AG09319 (cell line): ENCODE measurements at regions not wholly inside any gene's neighbourhood (a gene's known extent, or its start where the extent isn't known, plus 50 kb on each side); places are given as distances from the start of the nearest gene placed in this dataset.

Source experiments
- DNase-seq: peaks from one replicate; pipeline ENCODE4 v3.0.0-alpha.2; 2010; ENCODE audit warnings: low read depth; ENCODE audit errors: extremely low read depth
- TF ChIP-seq, protein P1 (sequence below): IDR thresholded peaks from 2 replicates; pipeline ENCODE4 v1.5.1; 2011; ENCODE audit warnings: low read depth, mild to moderate bottlenecking, inconsistent platforms, low read length, moderate library complexity

DNA sequence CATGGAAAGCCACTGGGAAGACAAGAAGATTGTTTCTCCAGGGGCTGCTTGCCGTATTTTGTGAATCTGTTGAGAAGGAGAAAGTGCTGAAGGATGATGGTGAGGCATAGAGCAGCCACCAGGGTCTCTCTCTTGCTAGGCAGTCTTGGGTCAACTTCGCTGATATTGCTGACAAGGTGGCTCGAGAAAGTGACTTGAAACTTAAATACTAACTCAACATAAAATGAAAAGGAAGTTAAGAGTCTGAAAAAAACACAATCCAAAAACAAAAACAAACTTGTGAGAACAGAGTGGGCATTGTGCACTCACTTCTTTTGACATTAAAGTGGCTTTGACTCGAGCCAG lies 90.1 kb downstream of the CHST2 start:
- DNase-seq, result no peak
- TF ChIP-seq, protein P1, sequence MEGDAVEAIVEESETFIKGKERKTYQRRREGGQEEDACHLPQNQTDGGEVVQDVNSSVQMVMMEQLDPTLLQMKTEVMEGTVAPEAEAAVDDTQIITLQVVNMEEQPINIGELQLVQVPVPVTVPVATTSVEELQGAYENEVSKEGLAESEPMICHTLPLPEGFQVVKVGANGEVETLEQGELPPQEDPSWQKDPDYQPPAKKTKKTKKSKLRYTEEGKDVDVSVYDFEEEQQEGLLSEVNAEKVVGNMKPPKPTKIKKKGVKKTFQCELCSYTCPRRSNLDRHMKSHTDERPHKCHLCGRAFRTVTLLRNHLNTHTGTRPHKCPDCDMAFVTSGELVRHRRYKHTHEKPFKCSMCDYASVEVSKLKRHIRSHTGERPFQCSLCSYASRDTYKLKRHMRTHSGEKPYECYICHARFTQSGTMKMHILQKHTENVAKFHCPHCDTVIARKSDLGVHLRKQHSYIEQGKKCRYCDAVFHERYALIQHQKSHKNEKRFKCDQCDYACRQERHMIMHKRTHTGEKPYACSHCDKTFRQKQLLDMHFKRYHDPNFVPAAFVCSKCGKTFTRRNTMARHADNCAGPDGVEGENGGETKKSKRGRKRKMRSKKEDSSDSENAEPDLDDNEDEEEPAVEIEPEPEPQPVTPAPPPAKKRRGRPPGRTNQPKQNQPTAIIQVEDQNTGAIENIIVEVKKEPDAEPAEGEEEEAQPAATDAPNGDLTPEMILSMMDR, result no peak

DNA sequence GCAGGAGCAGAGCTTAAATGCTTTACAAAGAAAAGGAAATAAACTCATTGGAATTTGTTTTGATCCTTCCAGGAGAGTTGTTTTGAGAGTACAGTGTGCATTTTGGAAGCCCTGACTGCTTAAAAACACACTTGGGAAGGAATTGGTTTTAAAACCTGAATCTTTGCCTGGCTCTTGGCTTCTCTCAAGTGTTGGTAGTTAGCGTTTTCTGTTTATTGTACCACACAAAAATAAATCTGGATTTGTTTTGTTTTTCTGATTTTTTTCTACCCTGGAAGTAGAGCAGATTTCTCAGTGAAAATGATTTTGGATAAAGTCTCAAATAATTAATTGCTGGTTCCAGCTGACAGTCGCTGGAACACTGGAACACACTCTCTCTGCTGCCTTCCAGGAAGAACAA lies 90.6 kb downstream of the CHST2 start:
- TF ChIP-seq, protein P1, result no peak
- DNase-seq, result no peak

DNA sequence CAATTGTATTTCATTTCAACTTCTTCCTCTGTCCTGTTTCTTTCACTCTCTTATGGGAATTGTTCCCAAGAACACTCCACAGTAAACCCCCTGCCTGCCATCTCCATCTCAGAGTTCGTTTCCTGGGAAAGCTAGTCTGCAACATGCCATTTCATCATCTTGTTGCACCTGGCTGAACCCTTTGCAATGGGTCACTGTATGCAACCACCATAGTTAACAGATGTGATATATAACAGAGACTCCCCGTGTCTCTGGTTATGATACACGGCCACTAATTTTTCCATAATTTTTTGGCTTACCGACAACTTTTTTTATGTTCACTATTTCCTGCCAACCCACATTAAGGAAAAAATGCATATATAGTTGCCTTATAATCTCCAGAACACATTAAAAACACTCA lies 95.5 kb downstream of the CHST2 start:
- TF ChIP-seq, protein P1, result no peak
- no peak for DNase-seq
